Keratinocyte (primary cell): ENCODE measurements at regions not wholly inside any gene's neighbourhood (a gene's known extent, or its start where the extent isn't known, plus 50 kb on each side); places are given as distances from the start of the nearest gene placed in this dataset.
A peak's percentile ranks its signal among the peaks of the same experiment; 100 is the strongest.

Experiments used
- DNase-seq: peaks from one replicate; pipeline ENCODE4 v3.0.0-alpha.2; 2011; ENCODE audit warnings: low read depth, missing footprints, low spot score
- FAIRE-seq: peaks from 2 replicates; lab custom pipeline; 2011; peaks lifted over from hg19 to GRCh38; lab: Jason Lieb, UNC
- H2AFZ ChIP-seq: 2 replicates; pipeline ENCODE4 v1.6.0; 2012; ENCODE audit warnings: low read length, control low read depth, inconsistent platforms; ENCODE audit not compliant: control insufficient read depth
- H3K27ac ChIP-seq: 2 replicates; pipeline ENCODE4 v1.5.1; 2011; ENCODE audit warnings: low read length; ENCODE audit not compliant: control insufficient read depth, insufficient read depth
- H3K27me3 ChIP-seq: 3 replicates; pipeline ENCODE4 v1.6.0; 2011; ENCODE audit warnings: low read length; ENCODE audit not compliant: control insufficient read depth, insufficient read depth; ENCODE audit errors: extremely low read depth
- H3K36me3 ChIP-seq, 2 experiments: 2 replicates in 1 of 2; 3 replicates in 1 of 2; pipeline ENCODE4 v1.5.1; 2011; ENCODE audit warnings: low read length in 2 of 2, mild to moderate bottlenecking in 1 of 2; ENCODE audit not compliant: control insufficient read depth in 2 of 2, insufficient read depth in 2 of 2; ENCODE audit errors: extremely low read depth in 1 of 2
- H3K4me1 ChIP-seq: 3 replicates; pipeline ENCODE4 v1.5.1; 2011; ENCODE audit warnings: low read length; ENCODE audit not compliant: control insufficient read depth, insufficient read depth; ENCODE audit errors: extremely low read depth
- H3K4me2 ChIP-seq: 3 replicates; pipeline ENCODE4 v1.6.0; 2011; ENCODE audit warnings: low read depth, low read length; ENCODE audit not compliant: control insufficient read depth, insufficient read depth; ENCODE audit errors: extremely low read depth
- H3K4me3 ChIP-seq, 3 experiments: fragments of 200-600 bp in 1 of 3; sonication (generic) in 1 of 3; 2 replicates in 2 of 3; 3 replicates in 1 of 3; pipeline ENCODE4 v1.5.1; 2011 to 2016; ENCODE audit warnings: low read length in 3 of 3, mild to moderate bottlenecking in 3 of 3, control low read depth in 2 of 3, inconsistent platforms in 1 of 3, low read depth in 1 of 3, mixed read lengths in 1 of 3, mixed run types in 1 of 3, moderate library complexity in 1 of 3; ENCODE audit not compliant: control insufficient read depth in 2 of 3, insufficient read depth in 2 of 3; ENCODE audit errors: extremely low read depth in 1 of 3
- H3K79me2 ChIP-seq: 2 replicates; pipeline ENCODE4 v1.6.0; 2012; ENCODE audit warnings: low read length; ENCODE audit not compliant: control insufficient read depth, insufficient read depth
- H3K9ac ChIP-seq: 3 replicates; pipeline ENCODE4 v1.6.0; 2011; ENCODE audit warnings: low read length; ENCODE audit not compliant: control insufficient read depth, insufficient read depth; ENCODE audit errors: extremely low read depth
- H3K9me1 ChIP-seq: 3 replicates; pipeline ENCODE4 v1.6.0; 2011; ENCODE audit warnings: low read length; ENCODE audit not compliant: control insufficient read depth, insufficient read depth; ENCODE audit errors: extremely low read depth
- H3K9me3 ChIP-seq: 2 replicates; pipeline ENCODE4 v1.5.1; 2012; ENCODE audit warnings: low read depth, low read length; ENCODE audit not compliant: control insufficient read depth
- H4K20me1 ChIP-seq: 3 replicates; pipeline ENCODE4 v1.6.0; 2011; ENCODE audit warnings: low read length; ENCODE audit not compliant: control insufficient read depth, insufficient read depth; ENCODE audit errors: extremely low read depth
- EZH2 ChIP-seq: IDR thresholded peaks from one replicate; pipeline ENCODE4 v1.6.1; 2012; ENCODE audit warnings: inconsistent platforms, mild to moderate bottlenecking, low read length, moderate library complexity
- dilution Hi-C: fragments of 300-500 bp; cut with MboI; formaldehyde crosslinking; loops from one replicate; pipeline ENCODE4 v1.7.0; 2020; ENCODE audit warnings: low sequenced_read_pairs; ENCODE audit not compliant: extremely low pct_ligation_motif_present
- TF ChIP-seq, protein P1 (sequence below), 3 experiments: IDR thresholded peaks in 1 of 3; conservative IDR thresholded peaks in 1 of 3; optimal IDR thresholded peaks in 1 of 3; 2 replicates in 2 of 3; 3 replicates in 1 of 3; pipeline versions ENCODE3 to v1.5.1; 2011; ENCODE audit warnings: low read length in 3 of 3, mild to moderate bottlenecking in 3 of 3, moderate library complexity in 2 of 3, control low read depth in 1 of 3, inconsistent platforms in 1 of 3; ENCODE audit not compliant: insufficient read depth in 2 of 3; ENCODE audit errors: extremely low read depth in 1 of 3

DNA sequence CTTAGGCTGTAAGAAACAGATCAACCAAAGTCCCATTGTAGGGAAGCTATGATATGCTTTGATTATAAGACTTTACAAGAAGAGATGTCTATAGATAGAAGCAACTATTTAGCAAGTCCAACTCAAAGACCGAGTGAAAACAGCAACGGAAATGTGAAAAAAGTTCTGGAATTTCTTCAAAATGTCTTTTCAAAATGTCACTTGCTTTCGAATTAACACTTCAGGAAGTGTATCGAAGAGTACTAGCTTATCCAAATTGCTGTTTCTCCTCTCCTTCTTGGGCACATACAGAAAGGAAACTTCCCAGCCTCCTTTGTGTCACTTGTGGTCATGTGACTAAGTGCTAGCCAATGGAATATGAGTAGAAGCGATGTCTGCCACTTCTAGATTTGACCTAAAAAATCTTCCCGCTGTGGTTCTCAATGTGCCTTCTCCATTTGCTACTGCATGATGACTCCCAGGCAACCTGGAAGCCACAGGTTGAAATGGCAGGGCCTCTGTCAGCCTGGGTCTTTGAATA, 89.9 kb downstream of the TSEN15 start:
- no peak overlapping the region for H2AFZ ChIP-seq

DNA sequence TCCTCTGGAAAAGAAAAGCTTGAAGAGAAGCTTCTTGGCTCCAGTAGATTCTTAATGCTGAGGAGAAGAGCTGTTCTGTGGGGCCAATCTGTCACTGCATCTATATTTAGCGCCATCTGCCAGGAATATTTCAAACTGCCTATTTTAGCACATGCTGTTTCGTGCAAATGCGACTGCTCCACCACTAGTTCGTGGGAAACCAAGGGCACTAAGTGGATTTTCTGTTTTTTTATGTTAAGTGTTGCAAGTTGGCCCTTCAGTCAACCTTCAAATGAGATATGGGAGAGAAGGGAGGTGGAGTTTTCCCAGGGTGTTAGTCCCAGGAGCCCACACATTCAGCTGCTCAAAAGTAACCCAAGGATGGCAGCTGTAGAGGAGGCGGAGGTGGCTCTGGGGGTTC, 91.9 kb downstream of the TSEN15 start:
- DNase-seq (no peak), FAIRE-seq (no peak)
- Histone ChIP-seq H3K4me2 (no peak overlapping the region), H3K9ac (no peak overlapping the region), H3K9me3 (no peaks in the 10 kb centered on the region), H3K4me1 (no peaks in the 10 kb centered on the region), H3K27me3 (peaks cover 10% of the 10 kb centered on the region), H2AFZ (no peak overlapping the region), H3K27ac (no peak overlapping the region), H3K36me3 (no peaks in the 10 kb centered on the region), H4K20me1 (no peaks in the 10 kb centered on the region), H3K9me1 (no peaks in the 10 kb centered on the region), H3K79me2 (no peaks in the 10 kb centered on the region), H3K4me3 (no peak overlapping the region)
- dilution Hi-C loops: no loop called here
- TF ChIP-seq, protein P1, sequence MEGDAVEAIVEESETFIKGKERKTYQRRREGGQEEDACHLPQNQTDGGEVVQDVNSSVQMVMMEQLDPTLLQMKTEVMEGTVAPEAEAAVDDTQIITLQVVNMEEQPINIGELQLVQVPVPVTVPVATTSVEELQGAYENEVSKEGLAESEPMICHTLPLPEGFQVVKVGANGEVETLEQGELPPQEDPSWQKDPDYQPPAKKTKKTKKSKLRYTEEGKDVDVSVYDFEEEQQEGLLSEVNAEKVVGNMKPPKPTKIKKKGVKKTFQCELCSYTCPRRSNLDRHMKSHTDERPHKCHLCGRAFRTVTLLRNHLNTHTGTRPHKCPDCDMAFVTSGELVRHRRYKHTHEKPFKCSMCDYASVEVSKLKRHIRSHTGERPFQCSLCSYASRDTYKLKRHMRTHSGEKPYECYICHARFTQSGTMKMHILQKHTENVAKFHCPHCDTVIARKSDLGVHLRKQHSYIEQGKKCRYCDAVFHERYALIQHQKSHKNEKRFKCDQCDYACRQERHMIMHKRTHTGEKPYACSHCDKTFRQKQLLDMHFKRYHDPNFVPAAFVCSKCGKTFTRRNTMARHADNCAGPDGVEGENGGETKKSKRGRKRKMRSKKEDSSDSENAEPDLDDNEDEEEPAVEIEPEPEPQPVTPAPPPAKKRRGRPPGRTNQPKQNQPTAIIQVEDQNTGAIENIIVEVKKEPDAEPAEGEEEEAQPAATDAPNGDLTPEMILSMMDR (optimal IDR thresholded peaks at IDR 0.05 in 1 of 3, IDR thresholded peaks at IDR 0.05 in 1 of 3, conservative IDR thresholded peaks at IDR 0.05 in 1 of 3; ENCODE audit: extremely low read depth in 1 of 3, insufficient read depth in 2 of 3, low read length in 3 of 3): peak in 1 of 3 experiments; percentile 23
- no peak for TF ChIP-seq EZH2

More for the DNA sequence above, 89.9 kb downstream of the TSEN15 start:
- dilution Hi-C loops: no loop called here
- FAIRE-seq (no peak), DNase-seq (no peak)
- Histone ChIP-seq H3K4me2 (no peak overlapping the region), H3K4me1 (no peaks in the 10 kb centered on the region), H3K4me3 (no peak overlapping the region), H3K9me1 (no peaks in the 10 kb centered on the region), H3K27me3 (peaks cover 10% of the 10 kb centered on the region), H3K9me3 (no peaks in the 10 kb centered on the region), H4K20me1 (no peaks in the 10 kb centered on the region), H3K9ac (no peak overlapping the region), H3K79me2 (no peaks in the 10 kb centered on the region), H3K36me3 (no peaks in the 10 kb centered on the region), H3K27ac (no peak overlapping the region)
- TF ChIP-seq, protein P1 (optimal IDR thresholded peaks at IDR 0.05 in 1 of 3, IDR thresholded peaks at IDR 0.05 in 1 of 3, conservative IDR thresholded peaks at IDR 0.05 in 1 of 3; ENCODE audit: extremely low read depth in 1 of 3, insufficient read depth in 2 of 3, low read length in 3 of 3): no peak
- no peak for TF ChIP-seq EZH2
